Parathyroid adenoma (tissue), 2 donors: ENCODE measurements at regions not wholly inside any gene's neighbourhood (a gene's known extent, or its start where the extent isn't known, plus 50 kb on each side); places are given as distances from the start of the nearest gene placed in this dataset.

Source experiments
- H2AFZ ChIP-seq: fragments of 300-600 bp; sonication (generic); one replicate; pipeline ENCODE4 v1.7.0; 2017; ENCODE audit warnings: antibody characterized with exemption, mild to moderate bottlenecking
- H3K27ac ChIP-seq: fragments of 300-600 bp; sonication (generic); one replicate; pipeline ENCODE4 v1.7.0; 2017
- H3K27me3 ChIP-seq: fragments of 300-600 bp; sonication (generic); one replicate; pipeline ENCODE4 v1.7.0; 2017; ENCODE audit warnings: low read length; ENCODE audit not compliant: control insufficient read depth, insufficient read depth
- H3K36me3 ChIP-seq: fragments of 300-600 bp; sonication (generic); one replicate; pipeline ENCODE4 v1.7.0; 2017; ENCODE audit warnings: low read length; ENCODE audit not compliant: control insufficient read depth, insufficient read depth
- H3K4me1 ChIP-seq: fragments of 300-600 bp; sonication (generic); one replicate; pipeline ENCODE4 v1.7.0; 2017; ENCODE audit warnings: control low read depth
- H3K4me2 ChIP-seq: fragments of 300-600 bp; sonication (generic); one replicate; pipeline ENCODE4 v1.7.0; 2017; ENCODE audit warnings: low read length
- H3K4me3 ChIP-seq: fragments of 300-600 bp; sonication (generic); one replicate; pipeline ENCODE4 v1.7.0; 2017; ENCODE audit warnings: low read depth, low read length
- H3K79me2 ChIP-seq: fragments of 300-600 bp; sonication (generic); one replicate; pipeline ENCODE4 v1.7.0; 2017; ENCODE audit warnings: control low read depth
- H3K9ac ChIP-seq: fragments of 300-600 bp; sonication (generic); one replicate; pipeline ENCODE4 v1.7.0; 2017; ENCODE audit warnings: mild to moderate bottlenecking
- H3K9me3 ChIP-seq: fragments of 300-600 bp; sonication (generic); one replicate; pipeline ENCODE4 v1.7.0; 2017; ENCODE audit warnings: low read length; ENCODE audit not compliant: control insufficient read depth
- CTCF ChIP-seq: fragments of 300-600 bp; sonication (generic); IDR thresholded peaks from one replicate; pipeline ENCODE4 v1.7.0; 2017; ENCODE audit warnings: antibody characterized with exemption, mild to moderate bottlenecking
- donor health status: primary hyperparathyroidism.

- Histone ChIP-seq H3K27me3 (no peaks in the 10 kb centered on the region), H3K4me2 (no peak overlapping the region), H3K27ac (no peak overlapping the region), H3K4me3 (no peak overlapping the region), H3K36me3 (no peaks in the 10 kb centered on the region), H3K4me1 (no peaks in the 10 kb centered on the region), H3K9me3 (no peaks in the 10 kb centered on the region), H3K9ac (no peak overlapping the region), H2AFZ (no peak overlapping the region), H3K79me2 (no peaks in the 10 kb centered on the region)
- no peak for TF ChIP-seq CTCF
Measured at GRCh38 chr6:141688916-141689315, 443.8 kb upstream of the GJE1 start.

GRCh38 chr6:141685416-141685815 is 447.3 kb upstream of the GJE1 start:
- Histone ChIP-seq H3K4me2 (no peak overlapping the region), H3K4me1 (no peaks in the 10 kb centered on the region), H2AFZ (no peak overlapping the region), H3K27me3 (no peaks in the 10 kb centered on the region), H3K4me3 (no peak overlapping the region), H3K9me3 (no peaks in the 10 kb centered on the region), H3K79me2 (no peaks in the 10 kb centered on the region), H3K9ac (no peak overlapping the region), H3K27ac (no peak overlapping the region), H3K36me3 (no peaks in the 10 kb centered on the region)
- TF ChIP-seq CTCF: no peak

GRCh38 chr6:141682391-141682790 is 450.3 kb upstream of the GJE1 start:
- TF ChIP-seq CTCF: no peak
- no peaks in the 10 kb centered on the region for H3K27me3 ChIP-seq
- no peaks in the 10 kb centered on the region for H3K4me1 ChIP-seq
- H3K79me2 ChIP-seq: no peaks in the 10 kb centered on the region
- no peaks in the 10 kb centered on the region for H3K9me3 ChIP-seq
- no peak overlapping the region for H3K9ac ChIP-seq
- H3K27ac ChIP-seq: no peak overlapping the region
- H3K36me3 ChIP-seq: no peaks in the 10 kb centered on the region
- H3K4me3 ChIP-seq: no peak overlapping the region
- H3K4me2 ChIP-seq: no peak overlapping the region
- H2AFZ ChIP-seq: no peak overlapping the region

- Histone ChIP-seq H3K4me2 (no peak overlapping the region), H3K4me1 (no peaks in the 10 kb centered on the region), H3K36me3 (no peaks in the 10 kb centered on the region), H3K9me3 (no peaks in the 10 kb centered on the region), H3K27me3 (no peaks in the 10 kb centered on the region), H3K9ac (no peak overlapping the region), H3K27ac (no peak overlapping the region), H3K79me2 (no peaks in the 10 kb centered on the region), H3K4me3 (no peak overlapping the region), H2AFZ (no peak overlapping the region)
- TF ChIP-seq CTCF: peak; percentile 25
Measured at GRCh38 chr6:141677598-141678211, 455.0 kb upstream of the GJE1 start.

GRCh38 chr6:141675957-141676356 is 456.8 kb upstream of the GJE1 start:
- Histone ChIP-seq H3K4me3 (no peak overlapping the region), H3K36me3 (peaks cover 1% of the 10 kb centered on the region), H3K4me1 (no peaks in the 10 kb centered on the region), H3K27ac (no peak overlapping the region), H3K27me3 (no peaks in the 10 kb centered on the region), H3K79me2 (no peaks in the 10 kb centered on the region), H2AFZ (no peak overlapping the region), H3K4me2 (no peak overlapping the region), H3K9me3 (no peaks in the 10 kb centered on the region), H3K9ac (no peak overlapping the region)
- no peak for TF ChIP-seq CTCF
